Stimulated activated CD8-positive, alpha-beta memory T cell treated with anti-CD3 and anti-CD28 coated beads, Interleukin-7, amount 100 ng/mL, for 4 hours (primary cell): ENCODE measurements at regions not wholly inside any gene's neighbourhood (a gene's known extent, or its start where the extent isn't known, plus 50 kb on each side); places are given as distances from the start of the nearest gene placed in this dataset.

Experiments
- DNase-seq, 2 donors: peaks; one replicate each; pipeline ENCODE4 v3.0.0-alpha.2; 2020; ENCODE audit warnings: low read depth in 2 of 2

- DNase-seq: no peak
These were observed 440.8 kb upstream of the ATP2B1 start for GRCh38 chr12:90149453-90149852.

- no peak for DNase-seq
These were observed 420.9 kb upstream of the ATP2B1 start for GRCh38 chr12:90129366-90130030.

- DNase-seq: no peak
These were observed 419.9 kb upstream of the ATP2B1 start for GRCh38 chr12:90128526-90128925.

- no peak for DNase-seq
These were observed 417.5 kb upstream of the ATP2B1 start for GRCh38 chr12:90126125-90126524.

GRCh38 chr12:90124914-90125313, 416.3 kb upstream of the ATP2B1 start:
- no peak for DNase-seq

GRCh38 chr12:90124289-90124688, 415.7 kb upstream of the ATP2B1 start:
- no peak for DNase-seq

- DNase-seq: no peak
These were observed 414.0 kb upstream of the ATP2B1 start for GRCh38 chr12:90122681-90123080.

GRCh38 chr12:90120627-90121026, 412.0 kb upstream of the ATP2B1 start:
- DNase-seq: no peak

- no peak for DNase-seq
These were observed 404.0 kb upstream of the ATP2B1 start for GRCh38 chr12:90112666-90113065.

- no peak for DNase-seq
These were observed 403.3 kb upstream of the ATP2B1 start for GRCh38 chr12:90111791-90112580.

GRCh38 chr12:90106568-90106967, 397.9 kb upstream of the ATP2B1 start:
- no peak for DNase-seq

- no peak for DNase-seq
These were observed 394.5 kb upstream of the ATP2B1 start for GRCh38 chr12:90102957-90103652.

- no peak for DNase-seq
These were observed 391.9 kb upstream of the ATP2B1 start for GRCh38 chr12:90100579-90100978.

GRCh38 chr12:90099288-90099687, 390.6 kb upstream of the ATP2B1 start:
- no peak for DNase-seq

GRCh38 chr12:90098132-90098779, 389.6 kb upstream of the ATP2B1 start:
- DNase-seq: no peak

GRCh38 chr12:90091809-90092208, 383.2 kb upstream of the ATP2B1 start:
- no peak for DNase-seq

GRCh38 chr12:90090929-90091651, 382.5 kb upstream of the ATP2B1 start:
- DNase-seq: no peak

GRCh38 chr12:90086281-90086680, 377.6 kb upstream of the ATP2B1 start:
- no peak for DNase-seq

- no peak for DNase-seq
These were observed 377.0 kb upstream of the ATP2B1 start for GRCh38 chr12:90085494-90086274.

GRCh38 chr12:90084018-90084417, 375.4 kb upstream of the ATP2B1 start:
- DNase-seq: no peak

GRCh38 chr12:90080616-90081015, 372.0 kb upstream of the ATP2B1 start:
- DNase-seq: no peak
